ENCODE measurements at regions not wholly inside any gene's neighbourhood (a gene's known extent, or its start where the extent isn't known, plus 50 kb on each side); places are given as distances from the start of the nearest gene placed in this dataset.

- H3K27ac Mint-ChIP-seq = no peak overlapping the region
- no peaks in the 10 kb centered on the region for H3K4me1 Mint-ChIP-seq
- no peak overlapping the region for H3K4me3 Mint-ChIP-seq
- no peaks in the 10 kb centered on the region for H3K36me3 Mint-ChIP-seq
- DNase-seq = no peak
- no peak for ATAC-seq (replicated peaks)
- H3K9me3 Mint-ChIP-seq = peaks cover 3 to 5% of the 10 kb centered on the region in 2 donors
- no peaks in the 10 kb centered on the region for H3K27me3 Mint-ChIP-seq
Measured at GRCh38 chr13:100859861-100860260, 185.3 kb upstream of the TMTC4 start.

GRCh38 chr13:100855151-100855550 is 180.6 kb upstream of the TMTC4 start:
- DNase-seq (no peak), ATAC-seq (replicated peaks) (no peak)
- no peaks in the 10 kb centered on the region for H3K36me3 Mint-ChIP-seq
- H3K27me3 Mint-ChIP-seq = no peaks in the 10 kb centered on the region
- H3K27ac Mint-ChIP-seq = no peak overlapping the region
- no peak overlapping the region for H3K4me3 Mint-ChIP-seq
- H3K4me1 Mint-ChIP-seq = no peaks in the 10 kb centered on the region
- peaks cover 0 to 2% of the 10 kb centered on the region in 2 donors for H3K9me3 Mint-ChIP-seq

GRCh38 chr13:100854006-100854405 is 179.4 kb upstream of the TMTC4 start:
- no peak overlapping the region for H3K4me3 Mint-ChIP-seq
- H3K27me3 Mint-ChIP-seq = no peaks in the 10 kb centered on the region
- no peak for DNase-seq
- no peak for ATAC-seq (replicated peaks)
- H3K27ac Mint-ChIP-seq = no peak overlapping the region
- H3K36me3 Mint-ChIP-seq = no peaks in the 10 kb centered on the region
- no peaks in the 10 kb centered on the region for H3K4me1 Mint-ChIP-seq
- H3K9me3 Mint-ChIP-seq = peaks cover 4 to 5% of the 10 kb centered on the region in 2 donors

- no peak overlapping the region for H3K27ac Mint-ChIP-seq
- H3K4me3 Mint-ChIP-seq = no peak overlapping the region
- no peak for ATAC-seq (replicated peaks)
- no peaks in the 10 kb centered on the region for H3K36me3 Mint-ChIP-seq
- no peaks in the 10 kb centered on the region for H3K4me1 Mint-ChIP-seq
- DNase-seq = no peak
- peaks cover 4 to 5% of the 10 kb centered on the region in 2 donors for H3K9me3 Mint-ChIP-seq
- H3K27me3 Mint-ChIP-seq = no peaks in the 10 kb centered on the region
Measured at GRCh38 chr13:100853434-100853833, 178.8 kb upstream of the TMTC4 start.

GRCh38 chr13:100852146-100852545 is 177.6 kb upstream of the TMTC4 start:
- H3K4me3 Mint-ChIP-seq = no peak overlapping the region
- ATAC-seq (replicated peaks) (no peak), DNase-seq (no peak)
- peaks cover 4 to 5% of the 10 kb centered on the region in 2 donors for H3K9me3 Mint-ChIP-seq
- H3K4me1 Mint-ChIP-seq = no peaks in the 10 kb centered on the region
- H3K27ac Mint-ChIP-seq = no peak overlapping the region
- H3K36me3 Mint-ChIP-seq = no peaks in the 10 kb centered on the region
- no peaks in the 10 kb centered on the region for H3K27me3 Mint-ChIP-seq

- Mint-ChIP-seq H3K9me3 (peaks cover 4% of the 10 kb centered on the region in 2 donors), H3K4me3 (no peak overlapping the region), H3K27me3 (peaks cover 0 to under 1% of the 10 kb centered on the region in 2 donors), H3K27ac (no peak overlapping the region), H3K36me3 (no peaks in the 10 kb centered on the region), H3K4me1 (no peaks in the 10 kb centered on the region)
- no peak for DNase-seq
- ATAC-seq (replicated peaks) = no peak
Measured at GRCh38 chr13:100848304-100848703, 173.7 kb upstream of the TMTC4 start.

- H3K9me3 Mint-ChIP-seq = peaks cover 4 to 7% of the 10 kb centered on the region in 2 donors
- H3K27me3 Mint-ChIP-seq = peaks cover 0 to 4% of the 10 kb centered on the region in 2 donors
- no peak for DNase-seq
- no peak for ATAC-seq (replicated peaks)
- no peaks in the 10 kb centered on the region for H3K36me3 Mint-ChIP-seq
- H3K4me1 Mint-ChIP-seq = no peaks in the 10 kb centered on the region
- no peak overlapping the region for H3K4me3 Mint-ChIP-seq
- H3K27ac Mint-ChIP-seq = no peak overlapping the region
Measured at GRCh38 chr13:100845128-100845757, 170.6 kb upstream of the TMTC4 start.

GRCh38 chr13:100842136-100842535 is 167.5 kb upstream of the TMTC4 start:
- H3K27ac Mint-ChIP-seq = no peak overlapping the region
- peaks cover 0 to 5% of the 10 kb centered on the region in 2 donors for H3K9me3 Mint-ChIP-seq
- H3K36me3 Mint-ChIP-seq = no peaks in the 10 kb centered on the region
- H3K4me1 Mint-ChIP-seq = no peaks in the 10 kb centered on the region
- H3K4me3 Mint-ChIP-seq = no peak overlapping the region
- DNase-seq = no peak
- peaks cover 0 to 4% of the 10 kb centered on the region in 2 donors for H3K27me3 Mint-ChIP-seq
- ATAC-seq (replicated peaks) = no peak

- Mint-ChIP-seq H3K4me3 (no peak overlapping the region), H3K36me3 (no peaks in the 10 kb centered on the region), H3K9me3 (peaks cover 0 to 5% of the 10 kb centered on the region in 2 donors), H3K4me1 (no peaks in the 10 kb centered on the region), H3K27ac (no peak overlapping the region), H3K27me3 (peaks cover 0 to 4% of the 10 kb centered on the region in 2 donors)
- no peak for ATAC-seq (replicated peaks)
- DNase-seq = no peak
Measured at GRCh38 chr13:100838387-100838786, 163.8 kb upstream of the TMTC4 start.

GRCh38 chr13:100837631-100838030 is 163.0 kb upstream of the TMTC4 start:
- Mint-ChIP-seq H3K36me3 (no peaks in the 10 kb centered on the region), H3K27me3 (no peaks in the 10 kb centered on the region), H3K4me3 (no peak overlapping the region), H3K9me3 (peaks cover 0 to 5% of the 10 kb centered on the region in 2 donors), H3K4me1 (no peaks in the 10 kb centered on the region), H3K27ac (no peak overlapping the region)
- ATAC-seq (replicated peaks) (no peak), DNase-seq (no peak)

- Mint-ChIP-seq H3K9me3 (peaks cover 5 to 6% of the 10 kb centered on the region in 2 donors), H3K4me1 (no peaks in the 10 kb centered on the region), H3K27me3 (no peaks in the 10 kb centered on the region), H3K27ac (no peak overlapping the region), H3K36me3 (no peaks in the 10 kb centered on the region), H3K4me3 (no peak overlapping the region)
- ATAC-seq (replicated peaks) (no peak), DNase-seq (no peak)
Measured at GRCh38 chr13:100836711-100837110, 162.1 kb upstream of the TMTC4 start.

- H3K36me3 Mint-ChIP-seq = no peaks in the 10 kb centered on the region
- H3K27ac Mint-ChIP-seq = no peak overlapping the region
- DNase-seq (no peak), ATAC-seq (replicated peaks) (no peak)
- no peaks in the 10 kb centered on the region for H3K27me3 Mint-ChIP-seq
- no peaks in the 10 kb centered on the region for H3K4me1 Mint-ChIP-seq
- H3K4me3 Mint-ChIP-seq = no peak overlapping the region
- H3K9me3 Mint-ChIP-seq = peaks cover 3 to 5% of the 10 kb centered on the region in 2 donors
Measured at GRCh38 chr13:100835695-100836094, 161.1 kb upstream of the TMTC4 start.

- no peak for DNase-seq
- H3K36me3 Mint-ChIP-seq = no peaks in the 10 kb centered on the region
- H3K4me1 Mint-ChIP-seq = no peaks in the 10 kb centered on the region
- H3K9me3 Mint-ChIP-seq = peaks cover 3 to 5% of the 10 kb centered on the region in 2 donors
- H3K4me3 Mint-ChIP-seq = no peak overlapping the region
- H3K27ac Mint-ChIP-seq = no peak overlapping the region
- ATAC-seq (replicated peaks) = no peak
- no peaks in the 10 kb centered on the region for H3K27me3 Mint-ChIP-seq
Measured at GRCh38 chr13:100833427-100833826, 158.8 kb upstream of the TMTC4 start.

GRCh38 chr13:100828226-100828625 is 153.6 kb upstream of the TMTC4 start:
- Mint-ChIP-seq H3K27me3 (no peaks in the 10 kb centered on the region), H3K4me3 (no peak overlapping the region), H3K9me3 (peaks cover 3 to 5% of the 10 kb centered on the region in 2 donors), H3K27ac (no peak overlapping the region), H3K36me3 (no peaks in the 10 kb centered on the region), H3K4me1 (no peaks in the 10 kb centered on the region)
- DNase-seq (no peak), ATAC-seq (replicated peaks) (no peak)

- Mint-ChIP-seq H3K27me3 (no peaks in the 10 kb centered on the region), H3K9me3 (peaks cover 3 to 5% of the 10 kb centered on the region in 2 donors), H3K27ac (no peak overlapping the region), H3K36me3 (no peaks in the 10 kb centered on the region), H3K4me3 (no peak overlapping the region), H3K4me1 (no peaks in the 10 kb centered on the region)
- DNase-seq (no peak), ATAC-seq (replicated peaks) (no peak)
Measured at GRCh38 chr13:100827489-100828176, 153.0 kb upstream of the TMTC4 start.

Measured in stimulated activated naive B cell treated with anti-CD40 and anti-IgM and Interleukin-4, amounts not matched to agents 10 μg/mL and 1 μg/mL and 100 μg/mL, for 72 hours (primary cell).